ENCODE measurements at regions not wholly inside any gene's neighbourhood (a gene's known extent, or its start where the extent isn't known, plus 50 kb on each side); places are given as distances from the start of the nearest gene placed in this dataset.

DNA sequence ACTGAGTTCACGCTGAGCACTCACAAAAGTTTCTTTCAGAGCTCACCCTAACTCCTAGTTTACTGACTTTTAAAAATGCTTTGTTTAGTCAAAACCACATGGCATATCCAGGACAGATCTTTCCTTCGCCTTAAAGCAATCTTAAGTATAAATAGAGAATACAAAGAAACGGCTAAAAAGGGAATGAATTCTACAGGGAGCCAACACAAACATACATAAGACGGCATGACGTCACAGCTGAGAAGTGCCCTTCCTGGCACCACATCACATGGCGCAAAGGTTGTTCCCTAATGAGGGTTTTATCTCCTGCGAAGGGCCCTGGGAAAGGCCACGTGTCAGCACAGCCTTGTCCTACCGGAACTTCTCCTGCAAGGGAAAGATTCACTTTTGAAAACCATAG lies 141.3 kb downstream of the IRX1 start:
- no peak for DNase-seq

DNA sequence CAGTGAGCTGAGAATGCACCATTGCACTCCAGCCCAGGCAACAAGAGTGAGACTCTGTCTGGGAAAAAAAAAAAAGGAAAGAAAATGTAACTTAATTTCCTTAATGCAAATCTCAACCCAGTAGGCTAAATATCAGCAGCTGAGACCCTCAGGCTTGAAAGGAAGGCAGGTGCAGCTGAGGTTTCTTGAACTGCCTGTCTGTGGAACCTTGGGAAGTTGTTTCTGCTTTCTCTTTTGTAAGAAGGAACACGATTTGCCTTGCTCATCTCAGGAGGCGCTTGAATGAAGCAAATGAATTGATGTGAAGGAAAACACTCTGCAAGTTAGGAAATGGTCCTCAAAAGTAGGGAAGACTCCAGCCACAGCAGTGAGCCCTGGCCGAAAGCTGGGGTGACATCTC lies 143.3 kb downstream of the IRX1 start:
- DNase-seq = no peak

DNA sequence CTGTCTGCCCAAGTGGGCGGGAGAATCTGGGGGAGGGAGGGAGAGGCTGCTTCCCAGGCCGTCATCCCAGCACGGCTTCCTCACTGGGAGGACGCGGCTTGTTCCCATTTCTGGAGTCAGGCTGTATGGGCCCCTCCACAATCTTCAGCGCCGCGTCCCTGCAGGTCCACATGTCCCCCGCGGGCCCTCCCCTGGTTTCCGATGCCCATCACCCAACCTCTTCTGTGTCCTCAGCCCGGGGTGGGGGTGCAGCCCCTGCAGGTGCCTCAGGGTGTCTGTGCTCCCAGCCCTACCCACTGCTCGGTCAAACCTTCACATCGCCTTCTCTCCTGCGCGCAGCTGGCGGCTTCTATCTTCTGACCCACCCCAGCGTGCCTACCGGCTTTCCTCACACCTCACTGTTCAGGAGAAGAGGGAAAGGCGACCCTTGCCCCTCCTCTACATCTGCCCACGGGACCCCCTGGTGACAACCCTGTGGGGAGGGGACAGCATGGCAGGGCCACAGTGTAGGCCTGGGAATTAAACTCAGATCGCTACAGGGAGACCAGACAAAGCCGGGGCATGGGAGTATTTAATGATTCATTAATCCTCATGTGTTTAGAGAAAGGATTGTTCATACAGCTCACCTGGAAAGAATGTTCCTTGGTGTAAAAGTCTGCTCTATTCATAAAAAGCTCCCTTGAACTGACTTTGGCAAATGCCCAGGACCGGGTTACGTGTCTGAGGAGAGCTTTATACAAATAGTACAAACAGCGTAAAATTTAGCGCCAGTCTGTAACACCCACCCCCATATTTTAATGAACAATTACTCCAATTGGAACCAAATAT lies 145.1 kb downstream of the IRX1 start:
- no peak for DNase-seq

DNA sequence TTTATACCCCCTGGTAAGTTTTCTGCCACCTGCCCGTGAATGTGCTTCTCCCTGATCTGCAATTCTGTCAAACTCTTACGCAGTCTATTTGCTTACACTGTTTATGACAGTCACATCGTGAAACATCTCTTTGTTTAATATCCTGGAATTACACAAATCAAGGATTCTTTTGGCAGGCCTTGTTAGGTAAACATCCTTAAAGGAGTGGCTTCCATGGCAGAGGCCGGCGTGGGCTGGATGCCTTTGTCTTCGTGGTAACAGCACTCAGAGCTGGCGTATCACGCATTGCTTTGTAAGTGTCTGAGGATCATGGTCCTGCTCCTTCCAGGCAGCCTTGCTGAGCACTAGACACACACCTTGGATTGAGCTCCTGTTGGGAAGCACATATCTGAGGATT lies 145.7 kb downstream of the IRX1 start:
- no peak for DNase-seq

DNA sequence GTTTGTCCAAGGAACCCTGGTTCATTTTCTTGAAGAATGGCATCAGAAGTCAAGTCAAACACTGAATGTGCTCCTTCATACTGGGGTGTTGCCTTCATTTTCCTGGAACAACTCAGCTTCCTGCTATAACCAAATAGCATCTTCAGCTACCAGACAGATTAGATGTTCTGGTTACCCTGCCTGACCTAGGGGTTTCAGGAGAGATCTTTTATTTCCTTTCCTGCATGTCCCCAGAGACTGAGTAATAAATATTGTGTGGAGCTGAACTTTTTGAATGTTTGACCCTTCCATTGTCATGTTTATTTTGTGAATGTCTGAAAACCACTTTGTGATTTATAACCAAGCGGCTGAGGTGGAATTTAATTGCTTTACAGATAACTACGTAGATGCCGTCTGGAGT lies 147.1 kb downstream of the IRX1 start:
- no peak for DNase-seq

DNA sequence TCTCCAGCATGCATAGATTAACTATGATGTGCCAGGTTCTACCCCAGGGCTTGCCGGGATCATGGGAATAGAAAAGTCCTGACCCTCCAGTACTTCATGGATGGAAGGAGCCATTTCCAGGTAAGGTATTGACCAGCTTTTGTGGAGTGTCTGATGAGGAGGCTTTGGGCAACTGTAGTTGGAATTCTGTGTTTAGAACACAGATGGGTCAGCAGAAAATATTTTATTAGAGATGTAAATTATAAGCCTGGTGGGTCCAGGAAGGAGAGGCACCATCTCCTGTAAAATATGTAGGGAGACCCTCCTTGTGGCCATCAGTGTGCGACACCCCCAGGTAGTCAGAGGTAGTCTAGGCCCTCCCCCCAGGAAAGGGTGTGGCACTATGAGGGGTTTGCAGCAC lies 156.2 kb downstream of the IRX1 start:
- DNase-seq = no peak

DNA sequence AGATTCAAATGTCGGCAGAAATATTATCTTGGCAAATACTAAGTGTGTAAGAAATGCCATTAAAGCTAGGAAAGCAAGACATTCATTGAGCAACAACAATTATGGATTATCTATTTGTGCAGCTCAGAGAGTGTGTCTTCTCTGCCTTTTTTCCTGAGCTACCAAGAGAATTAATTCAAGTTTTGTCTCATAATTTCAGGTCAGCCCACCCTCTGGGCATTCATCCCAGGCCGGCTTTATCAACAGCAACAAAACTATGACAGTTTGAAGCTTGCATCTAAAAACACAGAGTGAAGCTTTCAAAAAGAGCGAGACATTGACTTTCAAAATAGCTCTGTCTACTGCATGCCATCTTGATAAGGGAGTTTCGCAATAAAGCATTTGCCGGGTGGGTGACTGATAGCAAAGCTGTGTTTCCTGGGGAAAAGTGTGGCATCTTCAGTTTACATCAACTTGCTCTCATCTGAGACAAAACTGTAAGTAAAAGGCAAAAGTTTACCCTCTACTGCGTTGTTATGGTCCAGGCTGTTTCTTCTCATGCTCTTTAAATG lies 182.4 kb downstream of the IRX1 start:
- no peak for DNase-seq

DNA sequence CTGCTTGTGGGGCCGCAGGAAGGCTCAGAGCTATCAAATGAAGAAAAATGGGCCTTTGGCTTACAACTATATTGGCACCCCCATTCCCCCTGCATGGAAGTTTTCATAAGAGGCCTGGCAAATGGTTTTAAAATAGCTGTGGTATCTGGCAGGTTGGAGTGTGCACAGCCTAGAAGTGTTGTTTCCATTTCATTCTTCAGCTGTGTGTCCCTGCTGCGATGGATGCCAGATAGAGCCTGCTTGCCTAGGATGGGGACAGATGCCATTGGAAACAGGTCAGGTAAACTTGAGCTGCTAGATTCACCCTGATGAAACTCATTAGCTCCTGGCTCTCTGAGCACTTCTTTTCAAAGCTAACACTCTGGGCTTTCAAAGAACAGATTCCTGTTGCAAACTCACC lies 183.3 kb downstream of the IRX1 start:
- DNase-seq = no peak

DNA sequence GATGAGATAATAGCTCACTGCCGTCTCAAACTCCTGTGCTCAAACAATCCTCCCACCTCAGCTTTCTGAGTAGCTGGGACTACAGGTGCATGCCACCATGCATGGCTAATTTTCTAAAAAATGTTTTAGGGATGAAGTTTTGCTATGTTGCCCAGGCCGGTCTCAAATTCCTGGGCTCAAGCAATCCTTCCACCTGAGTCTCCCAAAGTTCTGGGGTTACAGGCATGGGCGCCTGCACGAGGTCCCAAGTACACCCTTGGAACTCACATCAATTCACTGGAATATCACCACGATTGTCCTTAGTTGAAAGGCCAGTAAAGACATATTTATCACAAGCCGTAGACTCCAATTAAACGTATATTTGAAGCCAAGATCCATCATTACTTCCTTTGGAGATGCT lies 184.6 kb downstream of the IRX1 start:
- no peak for DNase-seq

DNA sequence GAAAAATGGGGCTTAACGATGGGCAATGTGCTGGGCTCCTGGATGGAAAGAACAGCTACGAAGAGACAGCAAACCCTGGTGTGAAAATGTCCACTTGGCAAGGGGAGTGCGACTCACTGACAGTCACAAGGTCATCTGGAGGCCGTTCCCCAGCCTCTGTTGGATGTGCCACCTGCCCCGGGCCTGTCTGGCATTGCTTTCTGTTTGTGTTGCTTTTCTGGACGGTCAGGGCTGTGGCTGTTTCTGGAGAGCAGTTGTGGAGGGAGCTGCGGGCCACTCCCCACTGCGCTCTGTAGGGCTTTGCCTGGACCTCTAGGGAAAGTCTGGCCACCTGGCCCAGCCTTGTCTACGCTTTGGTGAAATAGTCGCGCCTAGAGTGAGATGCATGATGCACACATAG lies 185.3 kb downstream of the IRX1 start:
- DNase-seq = no peak

DNA sequence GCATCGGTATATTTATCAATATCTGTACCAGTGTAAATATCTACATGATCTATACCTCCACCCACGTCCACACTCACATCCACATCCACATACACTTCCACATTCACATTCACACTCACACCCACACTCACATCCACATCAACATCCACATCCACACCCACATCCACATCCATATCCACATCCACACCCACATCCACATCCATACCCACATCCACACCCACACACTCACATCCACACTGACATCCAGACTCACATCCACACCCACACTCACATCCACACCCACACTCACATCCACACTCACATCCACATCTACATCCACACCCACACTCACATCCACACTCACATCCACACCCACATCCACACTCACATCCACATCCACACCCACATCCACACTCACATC lies 189.2 kb downstream of the IRX1 start:
- DNase-seq = no peak

DNA sequence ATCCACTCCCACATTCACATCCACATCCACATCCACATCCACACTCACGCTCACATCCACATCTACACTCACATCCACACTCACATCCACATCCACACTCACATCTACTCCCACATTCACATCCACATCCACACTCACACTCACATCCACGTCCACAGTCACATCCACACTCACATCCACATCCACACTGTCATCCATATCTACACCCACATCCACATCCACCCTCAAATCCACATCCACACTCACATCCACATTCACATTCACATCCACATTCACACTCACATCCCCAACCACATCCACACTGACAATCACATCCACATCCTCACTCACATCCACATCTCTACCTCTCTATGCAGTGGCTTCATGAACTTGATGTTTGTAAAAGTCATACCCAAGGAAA lies 190.5 kb downstream of the IRX1 start:
- DNase-seq = no peak

DNA sequence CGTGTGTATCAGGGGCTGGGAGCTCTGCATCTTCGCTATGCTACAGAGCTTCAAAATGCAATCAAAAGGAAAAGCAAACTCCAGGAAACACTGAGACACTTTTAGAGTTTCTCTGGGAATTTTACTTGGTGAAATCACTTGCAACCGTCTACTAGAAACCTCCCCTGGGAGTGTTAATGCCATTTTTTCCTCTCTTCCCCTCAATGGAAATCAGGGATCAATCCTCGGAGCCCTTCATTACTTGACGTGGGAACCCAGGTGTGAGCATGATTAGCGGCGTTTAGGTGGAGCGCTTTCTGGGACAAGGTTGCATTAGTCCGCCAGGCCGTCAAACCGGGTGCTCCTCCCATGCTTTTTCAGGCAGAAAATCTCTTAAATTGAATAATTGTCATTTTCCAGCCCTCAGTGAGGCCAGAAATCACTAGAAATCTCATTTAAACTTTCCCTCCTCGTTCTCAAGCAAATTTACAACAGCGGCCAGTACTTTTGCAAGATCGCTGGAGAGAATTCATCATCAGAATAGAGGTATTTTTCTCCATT lies 191.3 kb downstream of the IRX1 start:
- no peak for DNase-seq

DNA sequence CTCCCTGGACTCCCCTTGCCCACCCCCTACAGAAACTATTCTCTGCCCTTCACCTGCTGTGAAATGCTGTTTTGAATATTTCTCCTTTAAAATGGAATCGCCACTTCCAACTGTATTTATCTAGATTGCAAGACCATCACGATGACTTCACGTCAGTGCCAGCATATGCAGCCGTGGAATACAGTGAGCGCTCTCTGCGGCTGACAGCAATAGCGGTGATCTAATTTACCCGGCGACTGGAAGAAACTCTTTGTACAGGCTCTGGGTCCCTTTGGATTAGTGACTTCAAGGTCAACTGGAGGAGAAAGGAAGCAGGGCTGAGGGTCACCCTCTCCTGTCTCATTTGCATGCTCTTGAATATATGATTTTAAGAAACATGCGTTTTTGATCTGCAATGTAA lies 192.0 kb downstream of the IRX1 start:
- DNase-seq = no peak

DNA sequence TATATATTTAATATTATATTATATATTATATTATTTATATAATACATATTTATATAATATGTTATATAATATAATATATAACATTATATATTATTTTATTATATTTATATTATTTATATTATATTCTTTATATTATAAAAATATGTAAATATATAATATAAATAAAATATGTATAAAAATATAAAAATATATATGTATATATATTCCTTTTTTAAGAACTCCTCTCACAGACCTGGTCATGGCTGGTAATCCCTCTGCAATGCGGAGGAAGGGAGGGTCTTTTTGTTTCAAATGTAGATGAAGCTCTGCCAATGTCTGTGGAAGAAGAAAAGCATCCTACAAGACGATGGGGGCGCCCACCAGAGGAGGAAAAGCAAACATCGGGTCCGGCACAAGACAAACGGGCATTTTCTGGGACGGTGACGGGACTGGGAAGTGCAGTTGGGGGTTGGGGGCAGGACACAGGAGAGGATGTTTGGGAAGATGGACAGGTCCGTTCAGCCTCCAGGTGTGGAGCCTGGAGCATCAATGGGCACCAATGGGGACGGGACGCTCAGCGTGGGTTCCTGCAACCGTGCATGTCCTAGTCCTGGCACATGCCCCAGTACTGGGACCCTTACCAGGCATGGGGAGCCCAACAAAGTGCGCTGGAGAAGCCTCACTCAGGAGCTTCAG lies 194.0 kb downstream of the IRX1 start:
- DNase-seq = no peak

DNA sequence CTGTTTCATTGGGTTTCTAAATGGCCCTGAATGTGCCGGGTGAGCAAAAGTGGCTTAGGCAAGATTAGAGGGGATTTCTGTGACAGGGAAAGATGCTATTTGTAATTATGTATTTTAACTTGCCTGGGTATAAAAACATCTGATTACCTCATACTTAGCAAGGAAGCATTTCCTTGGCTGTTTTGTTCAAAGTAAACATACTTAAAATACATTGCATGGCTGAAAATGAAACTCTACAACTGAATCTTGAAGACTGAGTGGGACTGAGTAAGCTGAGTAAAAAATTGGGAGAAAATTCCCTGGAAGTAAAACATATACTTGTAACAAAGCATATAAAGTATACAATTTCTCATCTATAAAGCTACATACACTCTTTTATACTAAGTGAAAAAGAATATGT lies 197.5 kb downstream of the IRX1 start:
- no peak for DNase-seq

DNA sequence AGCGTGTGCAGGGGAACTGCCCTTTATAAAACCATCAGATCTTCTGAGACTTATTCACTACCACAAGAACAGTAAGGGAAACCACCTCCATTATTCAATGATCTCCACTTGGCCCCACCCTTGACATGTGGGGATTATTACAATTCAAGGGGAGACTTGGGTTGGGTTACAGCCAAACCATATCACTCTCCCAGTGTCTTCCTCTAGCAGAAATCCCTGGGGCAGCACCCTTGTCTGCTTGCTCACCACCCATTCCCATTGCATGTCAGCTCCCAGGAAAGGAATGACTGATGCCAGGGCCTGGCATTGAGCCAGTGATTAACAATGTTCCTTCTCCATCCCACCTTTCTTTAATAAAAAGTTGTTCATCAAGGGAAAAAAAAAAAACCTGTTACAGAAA lies 199.0 kb downstream of the IRX1 start:
- no peak for DNase-seq

DNA sequence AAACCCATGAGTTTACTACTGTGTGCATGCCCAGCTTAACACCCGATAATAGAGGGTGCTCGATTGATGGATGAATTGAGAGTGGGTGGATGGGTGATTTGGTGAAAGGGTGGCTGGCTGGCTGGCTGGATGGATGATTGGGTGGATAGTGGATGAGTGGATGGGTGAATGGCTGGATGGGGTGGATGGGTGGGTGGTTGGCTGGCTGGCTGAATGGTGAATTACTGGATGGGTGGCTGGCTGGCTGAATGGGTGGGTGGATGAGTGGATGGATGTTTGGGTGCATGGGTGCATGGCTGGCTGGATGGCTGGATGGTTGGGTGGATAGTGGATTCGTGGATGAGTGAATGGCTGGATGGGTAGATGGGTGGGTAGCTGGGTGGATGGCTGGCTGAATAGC lies 201.1 kb downstream of the IRX1 start:
- DNase-seq = no peak

DNA sequence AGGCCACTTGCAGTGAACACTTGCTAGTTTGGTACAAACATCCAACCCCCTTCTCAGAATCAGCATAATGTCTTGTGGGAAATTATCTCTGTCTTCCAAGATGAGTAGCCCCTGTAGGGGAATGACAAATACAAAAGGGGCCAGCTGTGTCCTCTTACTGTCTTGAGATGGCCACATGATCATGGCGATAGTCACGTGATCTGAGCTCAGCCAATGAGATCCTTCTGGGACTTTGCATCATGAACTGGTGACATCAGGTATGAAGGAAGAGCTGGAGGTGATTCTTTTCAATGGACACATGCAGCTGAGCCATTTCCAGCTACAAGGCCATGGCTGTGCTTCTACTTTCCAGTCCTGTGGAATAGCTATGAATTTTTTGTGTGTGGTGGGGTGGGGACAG lies 206.3 kb downstream of the IRX1 start:
- no peak for DNase-seq

DNA sequence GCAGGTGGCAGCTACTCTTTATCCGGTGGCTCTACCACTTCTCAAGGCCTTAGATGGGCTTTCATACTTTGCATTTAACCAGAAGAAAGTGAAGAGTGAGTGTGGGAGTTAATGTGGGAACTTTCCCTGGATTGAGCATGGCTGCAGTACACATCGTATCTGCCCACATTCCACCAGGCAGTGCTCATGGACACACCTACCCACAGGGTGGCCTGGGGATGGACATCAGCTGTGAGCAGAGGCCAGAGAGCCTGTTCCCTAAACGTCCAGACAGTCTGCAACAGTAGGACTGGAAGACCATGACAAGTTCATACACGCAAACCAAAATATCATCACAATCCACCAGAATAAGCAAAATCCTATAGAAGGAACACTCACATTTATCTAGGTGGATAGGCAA lies 213.8 kb downstream of the IRX1 start:
- DNase-seq = no peak

DNA sequence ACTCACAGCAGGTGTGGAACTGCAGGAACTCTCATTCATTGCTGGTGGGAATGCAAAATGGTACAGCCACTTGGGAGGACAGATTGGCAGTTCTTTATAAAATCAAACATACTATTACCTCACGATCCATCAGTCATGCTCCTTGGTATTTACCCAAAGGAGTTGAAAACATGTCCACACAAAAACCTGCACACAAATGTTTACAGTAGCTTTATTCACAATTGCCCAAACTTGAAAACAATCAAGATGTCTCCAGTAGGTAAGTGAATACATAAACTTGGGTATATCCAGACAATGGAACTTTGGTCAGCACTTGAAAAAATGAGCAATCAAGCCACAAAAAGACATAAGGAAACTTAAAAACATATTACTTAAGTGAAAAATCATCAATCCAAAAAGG lies 215.5 kb downstream of the IRX1 start:
- no peak for DNase-seq

DNA sequence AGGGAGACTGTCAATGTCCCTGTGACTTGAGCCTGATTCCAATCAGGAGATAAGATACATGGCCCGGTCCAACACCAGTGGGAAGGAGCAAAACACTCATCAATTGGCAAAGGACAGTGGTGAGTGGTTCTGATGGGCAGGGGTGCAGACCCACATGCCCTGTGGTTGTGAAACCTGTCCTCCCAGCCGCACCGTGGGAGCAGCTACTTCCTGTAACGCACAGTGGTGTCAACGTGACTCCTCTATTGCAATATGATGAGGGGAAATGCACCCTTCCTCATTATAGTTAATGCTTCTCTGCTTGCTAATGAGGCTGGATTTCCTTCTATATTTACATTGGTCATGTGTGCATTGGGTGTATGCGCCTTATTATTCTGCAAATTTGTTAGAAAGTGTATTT lies 223.0 kb downstream of the IRX1 start:
- DNase-seq = no peak

DNA sequence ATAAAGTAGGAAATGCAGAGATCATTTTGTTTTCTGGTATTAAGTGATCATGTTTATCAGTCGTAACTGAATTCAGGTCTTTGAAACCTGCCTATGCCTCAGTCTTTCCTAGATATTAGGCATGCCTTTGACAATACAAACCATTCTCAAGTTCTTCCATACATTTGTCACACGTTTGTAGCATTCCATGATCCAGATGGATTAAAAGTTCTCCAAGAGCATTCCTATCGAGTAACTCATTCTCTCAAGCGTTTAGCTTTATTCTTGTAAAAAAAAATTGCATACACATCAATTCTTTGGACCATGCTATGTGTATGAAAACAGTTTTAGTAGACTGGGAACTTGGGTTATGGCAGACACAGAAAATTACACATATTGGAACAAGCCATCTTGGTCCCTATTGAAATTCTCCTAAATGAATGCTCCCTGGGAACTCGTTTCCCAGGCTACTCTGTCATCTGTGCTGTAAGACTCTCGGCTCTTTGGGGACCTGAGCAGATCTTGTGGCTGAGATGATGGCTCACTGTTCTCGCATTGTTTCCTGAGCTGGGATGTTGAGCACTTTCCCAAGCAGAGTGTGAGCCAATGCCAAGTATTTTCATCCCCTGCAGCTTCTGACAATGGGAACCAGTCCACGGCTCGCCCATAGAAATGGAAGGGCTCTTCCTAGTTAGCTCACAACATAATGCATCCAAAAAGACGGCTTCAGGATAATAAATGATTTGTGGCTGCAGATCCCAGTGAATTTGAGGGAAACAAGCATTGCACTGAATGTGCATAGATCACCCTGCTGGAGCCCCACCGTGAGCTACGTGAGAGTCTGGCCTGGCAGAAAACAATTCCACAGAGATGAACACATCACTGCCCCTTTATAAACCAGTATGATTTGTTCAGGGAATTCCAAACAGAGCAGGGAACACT lies 230.2 kb downstream of the IRX1 start:
- DNase-seq = no peak

Measured in CD4-positive, alpha-beta T cell treated with Interleukin-21 for 1 hour (primary cell).